Activated CD4-positive, alpha-beta T cell treated with anti-CD3 and anti-CD28 coated beads, Interleukin-2, Interleukin-4, amounts not matched to agents 100 ng/mL and 50 ng/mL, durations not matched to agents 16 hours and 8 hours (primary cell): ENCODE measurements at regions not wholly inside any gene's neighbourhood (a gene's known extent, or its start where the extent isn't known, plus 50 kb on each side); places are given as distances from the start of the nearest gene placed in this dataset.
"Not testable (repeated sequence)": the region's sequence is repeated elsewhere in the genome, so short reads cannot be mapped to it uniquely, and the experiment has no call there.

Experiments
- DNase-seq: peaks from one replicate; pipeline ENCODE4 v3.0.0-alpha.2; 2020; ENCODE audit warnings: low spot score

GRCh38 chr14:37843954-37844607 lies 248.7 kb downstream of the TTC6 start:
- DNase-seq: no peak

GRCh38 chr14:37844614-37845013 lies 249.2 kb downstream of the TTC6 start:
- no peak for DNase-seq

- no peak for DNase-seq
Observed at GRCh38 chr14:37848985-37849621, 253.7 kb downstream of the TTC6 start.

- DNase-seq: no peak
Observed at GRCh38 chr14:37851054-37851453, 255.6 kb downstream of the TTC6 start.

- no peak for DNase-seq
Observed at GRCh38 chr14:37855871-37856270, 260.4 kb downstream of the TTC6 start.

GRCh38 chr14:37857774-37858266 lies 262.4 kb downstream of the TTC6 start:
- DNase-seq: no peak

DNA sequence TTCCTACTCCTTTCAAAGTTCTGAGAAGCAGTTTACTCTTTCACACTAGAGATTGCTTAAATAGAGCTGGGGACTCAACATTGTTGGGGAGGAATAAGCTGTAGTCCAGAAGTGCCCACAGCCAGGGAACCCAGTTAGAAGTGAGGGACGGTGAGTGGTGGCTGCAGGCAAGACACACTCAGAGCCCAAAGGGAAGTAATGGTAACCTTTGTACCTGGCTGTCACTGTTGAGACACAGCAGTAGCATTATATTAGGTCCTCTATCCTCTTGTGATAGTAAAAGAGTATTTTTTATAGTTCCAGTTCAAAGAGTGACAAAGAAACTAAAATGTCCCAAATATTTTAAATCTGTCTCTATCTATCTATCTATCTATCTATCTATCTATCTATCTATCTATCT lies 263.3 kb downstream of the TTC6 start:
- DNase-seq: no peak

- no peak for DNase-seq
Observed at GRCh38 chr14:37859177-37859576, 263.7 kb downstream of the TTC6 start.

- no peak for DNase-seq
Observed at GRCh38 chr14:37862263-37862662, 266.8 kb downstream of the TTC6 start.

- no peak for DNase-seq
Observed at GRCh38 chr14:37864128-37864527, 268.7 kb downstream of the TTC6 start.

DNA sequence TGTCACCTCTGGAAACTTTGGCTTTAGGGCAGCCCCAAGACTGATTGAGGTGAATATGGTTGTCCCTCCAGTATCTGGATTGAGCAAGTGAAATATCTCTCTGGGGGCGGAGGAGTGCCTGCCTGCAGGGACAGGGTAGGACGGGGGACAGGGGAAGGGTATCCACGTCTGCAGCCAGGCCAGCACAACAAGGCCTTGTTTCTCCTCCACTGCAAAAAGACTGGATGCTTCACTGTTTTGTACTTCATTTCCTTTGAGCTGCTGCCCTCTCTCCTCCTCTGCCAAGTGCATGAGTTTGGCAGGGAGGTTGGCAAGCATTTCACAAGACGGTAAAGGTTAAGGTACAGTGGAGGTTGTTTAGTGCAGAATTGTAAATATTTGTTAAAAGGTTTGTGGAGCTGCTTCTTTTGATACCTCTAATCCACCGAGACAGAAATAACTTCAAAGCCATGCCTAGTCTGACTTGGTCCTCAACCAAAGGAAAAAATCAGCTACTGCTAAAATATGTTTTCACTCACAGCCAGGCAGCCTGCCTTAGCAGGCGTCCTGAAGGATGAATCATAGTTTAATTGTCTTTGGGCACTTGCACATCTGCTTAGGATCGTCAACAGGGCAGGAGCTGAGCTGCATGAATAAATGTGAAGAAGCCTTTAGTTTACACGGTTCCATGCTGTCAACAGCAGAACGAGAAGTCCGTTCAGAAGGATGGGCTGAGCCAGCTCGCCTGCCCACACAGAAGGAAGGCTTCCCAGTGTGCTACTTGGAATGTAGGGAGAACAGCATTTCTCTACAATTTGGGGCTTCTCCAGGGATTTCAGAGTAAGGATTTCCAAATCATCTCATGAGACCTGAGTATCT lies 269.7 kb downstream of the TTC6 start:
- no peak for DNase-seq

DNA sequence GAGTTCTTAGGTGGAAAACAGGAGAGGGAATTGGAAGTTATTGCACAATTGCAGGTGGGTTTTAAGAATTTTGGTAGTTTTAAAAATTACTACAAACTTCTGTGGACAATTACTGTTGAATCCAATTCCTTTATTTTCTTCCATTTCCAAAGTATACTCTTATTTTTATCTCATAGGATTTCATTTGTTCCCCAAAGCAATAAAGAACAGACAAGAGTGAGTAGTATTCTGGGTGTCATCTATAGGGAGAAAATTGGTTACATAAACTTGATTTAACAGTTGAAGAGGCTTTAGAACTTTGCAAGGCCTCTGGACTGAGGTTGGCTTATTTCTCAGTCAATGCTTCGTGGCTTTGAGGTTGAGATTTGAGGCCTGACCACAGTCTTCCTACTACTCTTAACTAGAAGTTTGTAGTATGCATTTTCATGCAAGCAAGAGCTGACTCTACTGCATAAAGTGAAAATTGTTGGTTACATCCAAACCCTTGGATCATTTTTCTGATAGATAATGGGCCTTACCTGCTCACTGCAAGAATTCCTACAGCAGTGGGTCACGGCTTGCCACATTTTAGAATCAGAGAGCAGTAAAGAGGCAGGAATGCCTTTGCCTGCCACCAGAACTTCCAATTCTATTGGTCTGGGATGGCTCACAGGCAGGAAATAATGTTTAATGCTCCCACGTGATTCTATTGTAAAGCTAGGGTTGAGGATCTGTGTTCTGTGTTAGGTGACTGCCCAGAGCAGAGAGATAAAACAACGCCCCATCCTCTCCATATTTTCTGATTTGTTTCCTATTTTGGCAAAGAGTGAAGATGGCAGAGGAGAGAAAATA lies 270.5 kb downstream of the TTC6 start:
- no peak for DNase-seq

DNA sequence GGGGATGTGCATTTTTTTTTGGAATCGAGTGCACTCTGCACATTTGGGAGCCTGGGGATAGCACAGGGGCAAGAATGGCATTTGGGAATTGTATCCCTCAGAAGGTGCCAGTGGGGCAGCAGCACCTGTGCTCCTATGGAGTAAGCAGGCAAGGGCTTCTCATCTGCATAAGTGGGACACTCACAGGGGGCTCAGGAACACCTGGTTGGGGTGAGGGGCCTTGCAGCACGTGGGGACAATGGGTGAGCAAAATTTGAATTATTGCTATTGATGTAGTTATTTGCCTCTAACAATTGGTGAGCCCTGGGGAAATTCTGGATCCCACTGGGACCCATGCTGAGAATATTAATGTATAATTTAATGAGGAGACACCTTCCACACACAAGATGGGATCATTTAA lies 274.2 kb downstream of the TTC6 start:
- no peak for DNase-seq

DNA sequence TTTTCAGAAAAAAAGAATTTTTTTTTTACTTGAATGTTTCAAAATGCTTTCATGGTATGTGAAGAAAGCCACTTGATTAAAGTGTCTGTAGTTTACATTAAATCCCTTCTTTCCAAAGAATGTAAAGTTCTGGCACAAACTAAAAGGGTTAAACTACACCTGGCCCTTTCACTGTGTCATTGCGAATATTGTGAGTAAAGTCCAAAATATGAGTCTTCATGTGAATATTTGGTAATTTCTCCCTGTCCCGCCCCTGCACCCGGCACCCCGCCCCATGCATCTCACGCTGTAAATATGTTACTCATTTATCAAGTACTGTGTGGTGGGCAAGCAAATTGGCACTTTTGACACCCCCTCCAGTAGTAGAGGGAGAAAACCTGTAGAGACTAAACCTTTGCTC lies 274.7 kb downstream of the TTC6 start:
- no peak for DNase-seq

- no peak for DNase-seq
Observed at GRCh38 chr14:37870632-37871346, 275.4 kb downstream of the TTC6 start.

DNA sequence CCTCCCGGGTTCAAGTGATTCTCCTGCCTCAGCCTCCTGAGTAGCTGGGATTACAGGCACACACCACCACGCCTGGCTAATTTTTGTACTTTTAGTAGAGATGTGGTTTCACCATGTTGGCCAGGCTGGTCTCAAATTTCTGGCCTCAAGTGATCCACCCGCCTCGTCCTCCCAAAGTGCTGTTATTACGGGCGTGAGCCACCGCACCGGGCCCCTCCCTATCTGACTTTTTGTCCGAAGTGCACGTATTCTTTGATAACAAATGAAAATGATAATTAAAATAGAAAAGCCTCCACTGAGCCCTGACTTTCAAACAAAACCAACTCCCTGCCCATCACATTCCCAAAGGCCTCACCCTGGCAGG lies 278.6 kb downstream of the TTC6 start:
- not testable (repeated sequence) for DNase-seq

DNA sequence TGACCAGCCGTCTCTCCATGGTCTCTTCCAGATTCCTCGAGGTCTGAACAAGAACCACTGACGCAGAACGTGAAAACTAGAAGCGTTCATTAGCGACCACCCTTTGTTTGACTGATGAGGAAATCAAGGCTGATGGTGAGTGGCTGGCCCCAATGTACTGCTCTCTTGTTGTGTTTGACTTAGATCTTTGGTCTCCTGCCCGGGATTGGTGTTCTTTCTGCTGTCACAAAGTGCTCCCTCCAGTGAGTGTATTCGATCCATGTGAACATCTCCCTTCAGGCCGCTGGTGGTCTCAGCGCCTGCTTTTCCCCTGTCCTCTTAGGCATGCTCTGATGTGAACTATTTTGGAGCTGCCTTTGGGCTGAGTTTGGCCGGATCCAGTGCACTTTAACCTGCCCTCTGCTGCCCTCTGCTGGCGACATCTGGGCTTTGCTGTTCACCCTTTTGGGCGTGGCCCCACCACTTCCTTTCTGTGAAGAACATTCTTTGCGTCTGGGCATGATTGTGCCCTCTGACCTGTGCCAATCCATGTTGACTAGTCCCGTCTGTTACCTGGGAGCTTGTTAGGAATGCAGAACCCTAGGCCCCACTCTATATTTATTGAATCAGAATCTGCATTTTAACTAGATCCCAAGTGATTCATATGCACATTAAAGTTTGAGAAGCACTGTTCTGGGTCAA lies 279.1 kb downstream of the TTC6 start:
- peak; percentile 83 for DNase-seq

DNA sequence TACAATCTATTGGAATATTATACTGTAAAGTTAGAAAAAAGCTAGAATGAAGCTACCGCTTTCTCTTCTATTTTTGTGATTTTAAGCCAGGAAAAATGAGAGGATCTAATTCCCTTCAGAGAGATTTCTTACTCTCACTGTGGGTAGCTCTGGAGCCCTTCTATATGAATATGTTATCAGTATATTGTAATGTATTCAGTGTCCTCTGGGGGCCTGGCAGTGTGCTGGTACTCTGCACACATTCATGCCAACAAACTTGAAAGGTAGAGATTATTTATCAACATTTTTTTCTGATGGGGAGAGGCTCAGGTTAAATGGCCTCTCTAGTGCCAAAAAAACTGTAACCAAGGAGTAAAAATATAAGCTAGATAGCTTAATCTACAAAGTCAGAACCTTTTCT lies 292.8 kb downstream of the TTC6 start:
- DNase-seq: no peak

GRCh38 chr14:37889087-37889486 lies 293.7 kb downstream of the TTC6 start:
- DNase-seq: no peak

DNA sequence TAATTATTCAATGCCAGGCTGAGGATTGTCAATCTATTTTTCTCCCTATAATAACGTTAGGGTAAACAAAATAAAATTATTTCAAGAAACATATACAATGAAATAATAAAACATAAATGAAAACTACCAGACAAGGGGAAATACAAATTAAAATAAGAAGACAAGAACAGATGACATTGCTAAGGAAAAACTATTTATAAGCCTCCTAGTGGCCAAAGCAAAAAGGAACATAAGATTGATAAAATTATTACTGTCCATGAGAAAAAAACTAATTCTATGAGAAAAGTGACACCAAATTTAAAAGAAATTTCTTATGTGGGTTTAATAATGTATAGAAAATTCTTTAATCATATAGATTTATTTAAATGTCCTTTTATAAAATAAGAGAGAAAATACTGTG lies 294.7 kb downstream of the TTC6 start:
- DNase-seq: no peak

- DNase-seq: not testable (repeated sequence)
Observed at GRCh38 chr14:37891500-37891899, 296.1 kb downstream of the TTC6 start.
